Parathyroid adenoma (tissue), 2 donors: ENCODE measurements at regions not wholly inside any gene's neighbourhood (a gene's known extent, or its start where the extent isn't known, plus 50 kb on each side); places are given as distances from the start of the nearest gene placed in this dataset.

Source experiments
- H2AFZ ChIP-seq: fragments of 300-600 bp; sonication (generic); one replicate; pipeline ENCODE4 v1.7.0; 2017; ENCODE audit warnings: antibody characterized with exemption, mild to moderate bottlenecking
- H3K27ac ChIP-seq: fragments of 300-600 bp; sonication (generic); one replicate; pipeline ENCODE4 v1.7.0; 2017
- H3K27me3 ChIP-seq: fragments of 300-600 bp; sonication (generic); one replicate; pipeline ENCODE4 v1.7.0; 2017; ENCODE audit warnings: low read length; ENCODE audit not compliant: control insufficient read depth, insufficient read depth
- H3K36me3 ChIP-seq: fragments of 300-600 bp; sonication (generic); one replicate; pipeline ENCODE4 v1.7.0; 2017; ENCODE audit warnings: low read length; ENCODE audit not compliant: control insufficient read depth, insufficient read depth
- H3K4me1 ChIP-seq: fragments of 300-600 bp; sonication (generic); one replicate; pipeline ENCODE4 v1.7.0; 2017; ENCODE audit warnings: control low read depth
- H3K4me2 ChIP-seq: fragments of 300-600 bp; sonication (generic); one replicate; pipeline ENCODE4 v1.7.0; 2017; ENCODE audit warnings: low read length
- H3K4me3 ChIP-seq: fragments of 300-600 bp; sonication (generic); one replicate; pipeline ENCODE4 v1.7.0; 2017; ENCODE audit warnings: low read depth, low read length
- H3K79me2 ChIP-seq: fragments of 300-600 bp; sonication (generic); one replicate; pipeline ENCODE4 v1.7.0; 2017; ENCODE audit warnings: control low read depth
- H3K9ac ChIP-seq: fragments of 300-600 bp; sonication (generic); one replicate; pipeline ENCODE4 v1.7.0; 2017; ENCODE audit warnings: mild to moderate bottlenecking
- H3K9me3 ChIP-seq: fragments of 300-600 bp; sonication (generic); one replicate; pipeline ENCODE4 v1.7.0; 2017; ENCODE audit warnings: low read length; ENCODE audit not compliant: control insufficient read depth
- TF ChIP-seq, protein P1 (sequence below): fragments of 300-600 bp; sonication (generic); IDR thresholded peaks from one replicate; pipeline ENCODE4 v1.7.0; 2017; ENCODE audit warnings: antibody characterized with exemption, mild to moderate bottlenecking
- donor health status: primary hyperparathyroidism.

DNA sequence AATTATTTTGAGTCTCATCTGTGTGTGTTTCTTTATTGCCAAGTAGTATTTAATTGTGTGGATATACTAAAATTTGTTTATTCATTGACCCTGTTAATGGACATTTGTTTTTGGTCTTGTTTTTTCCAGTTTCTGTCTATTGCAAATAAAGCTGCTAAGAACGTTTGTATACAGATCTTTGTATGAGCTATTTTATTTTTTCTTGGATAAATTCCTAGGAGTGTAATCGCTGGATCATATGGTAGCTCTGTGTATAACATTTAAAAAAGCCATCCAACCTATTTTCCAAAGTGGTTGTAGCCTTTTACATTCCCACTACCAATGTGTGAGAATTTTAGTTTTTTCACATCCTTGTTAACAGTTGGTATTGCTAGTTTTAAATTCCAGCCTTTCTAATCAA, 382.7 kb upstream of the USP24 start:
- no peak overlapping the region for H3K27ac ChIP-seq
- H3K4me2 ChIP-seq: no peak overlapping the region
- no peak overlapping the region for H3K9ac ChIP-seq
- H3K27me3 ChIP-seq: no peaks in the 10 kb centered on the region
- H3K79me2 ChIP-seq: no peaks in the 10 kb centered on the region
- H3K4me1 ChIP-seq: no peaks in the 10 kb centered on the region
- no peak overlapping the region for H2AFZ ChIP-seq
- no peaks in the 10 kb centered on the region for H3K36me3 ChIP-seq
- TF ChIP-seq, protein P1, sequence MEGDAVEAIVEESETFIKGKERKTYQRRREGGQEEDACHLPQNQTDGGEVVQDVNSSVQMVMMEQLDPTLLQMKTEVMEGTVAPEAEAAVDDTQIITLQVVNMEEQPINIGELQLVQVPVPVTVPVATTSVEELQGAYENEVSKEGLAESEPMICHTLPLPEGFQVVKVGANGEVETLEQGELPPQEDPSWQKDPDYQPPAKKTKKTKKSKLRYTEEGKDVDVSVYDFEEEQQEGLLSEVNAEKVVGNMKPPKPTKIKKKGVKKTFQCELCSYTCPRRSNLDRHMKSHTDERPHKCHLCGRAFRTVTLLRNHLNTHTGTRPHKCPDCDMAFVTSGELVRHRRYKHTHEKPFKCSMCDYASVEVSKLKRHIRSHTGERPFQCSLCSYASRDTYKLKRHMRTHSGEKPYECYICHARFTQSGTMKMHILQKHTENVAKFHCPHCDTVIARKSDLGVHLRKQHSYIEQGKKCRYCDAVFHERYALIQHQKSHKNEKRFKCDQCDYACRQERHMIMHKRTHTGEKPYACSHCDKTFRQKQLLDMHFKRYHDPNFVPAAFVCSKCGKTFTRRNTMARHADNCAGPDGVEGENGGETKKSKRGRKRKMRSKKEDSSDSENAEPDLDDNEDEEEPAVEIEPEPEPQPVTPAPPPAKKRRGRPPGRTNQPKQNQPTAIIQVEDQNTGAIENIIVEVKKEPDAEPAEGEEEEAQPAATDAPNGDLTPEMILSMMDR: no peak
- no peaks in the 10 kb centered on the region for H3K9me3 ChIP-seq
- no peak overlapping the region for H3K4me3 ChIP-seq

DNA sequence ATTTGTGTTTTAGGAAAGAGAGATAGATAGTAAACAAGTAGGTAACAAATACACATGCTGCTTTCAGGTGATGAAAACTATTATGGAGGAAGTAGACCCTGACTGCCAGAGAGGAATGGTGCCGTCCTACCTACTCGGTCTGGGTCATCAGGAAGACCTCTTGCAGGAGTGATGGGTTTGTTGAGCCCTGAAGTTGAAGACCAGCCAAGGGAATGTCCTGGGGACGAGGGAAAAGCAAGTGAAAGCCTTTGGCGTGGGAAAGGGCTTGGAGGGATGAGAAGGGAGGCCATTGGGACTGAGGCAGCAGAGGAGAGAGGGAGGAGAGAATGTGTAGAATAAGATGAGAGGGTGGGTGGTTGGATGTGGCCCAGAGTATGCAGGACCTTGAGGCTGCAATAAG, 379.5 kb upstream of the USP24 start:
- Histone ChIP-seq H3K79me2 (no peaks in the 10 kb centered on the region), H3K27ac (no peak overlapping the region), H3K4me2 (no peak overlapping the region), H3K36me3 (no peaks in the 10 kb centered on the region), H3K4me1 (no peaks in the 10 kb centered on the region), H3K4me3 (no peak overlapping the region), H3K9ac (no peak overlapping the region), H2AFZ (no peak overlapping the region), H3K9me3 (no peaks in the 10 kb centered on the region), H3K27me3 (no peaks in the 10 kb centered on the region)
- TF ChIP-seq, protein P1: no peak

DNA sequence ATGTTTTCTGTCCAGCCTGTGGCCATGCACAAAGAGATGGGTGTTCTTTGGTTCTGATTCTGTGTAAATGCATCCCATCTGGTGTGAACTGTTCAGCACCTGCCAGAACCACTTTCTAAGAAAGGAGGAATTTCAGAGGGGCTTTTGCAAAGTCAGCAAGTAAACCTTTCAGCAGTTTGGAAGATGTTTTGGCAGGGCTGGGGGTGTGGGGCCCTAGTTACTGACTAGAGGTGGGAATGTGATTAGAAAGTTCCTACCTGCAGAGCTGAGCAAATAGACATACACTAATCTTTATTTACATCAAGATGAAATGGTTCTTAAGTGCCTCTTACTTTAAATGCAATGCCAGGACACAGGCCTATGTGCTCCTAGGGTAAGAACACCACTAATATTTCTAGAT, 378.1 kb upstream of the USP24 start:
- TF ChIP-seq, protein P1: no peak
- no peak overlapping the region for H3K27ac ChIP-seq
- H3K4me2 ChIP-seq: no peak overlapping the region
- no peaks in the 10 kb centered on the region for H3K4me1 ChIP-seq
- no peaks in the 10 kb centered on the region for H3K27me3 ChIP-seq
- no peak overlapping the region for H3K9ac ChIP-seq
- no peaks in the 10 kb centered on the region for H3K9me3 ChIP-seq
- no peak overlapping the region for H2AFZ ChIP-seq
- H3K4me3 ChIP-seq: no peak overlapping the region
- no peaks in the 10 kb centered on the region for H3K36me3 ChIP-seq
- no peaks in the 10 kb centered on the region for H3K79me2 ChIP-seq

DNA sequence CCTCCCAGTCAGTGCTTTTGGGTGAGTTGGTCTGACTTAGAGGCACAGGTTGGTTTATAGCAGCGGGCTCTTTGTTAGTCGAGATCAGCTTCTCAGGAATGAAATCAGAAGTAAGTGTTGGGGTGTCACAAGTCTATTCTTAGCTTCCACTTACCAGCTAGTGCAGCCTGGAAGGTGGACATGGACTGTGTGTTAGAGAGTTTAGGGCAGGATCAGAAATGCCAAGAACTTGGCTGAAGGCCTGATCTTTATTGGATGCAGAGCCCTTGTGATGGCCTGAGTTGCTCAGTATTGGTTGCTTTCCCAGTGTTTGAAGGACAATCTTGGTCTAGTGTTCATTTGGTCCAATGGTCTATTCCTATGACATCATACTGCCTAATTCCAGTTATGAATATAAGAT, 377.0 kb upstream of the USP24 start:
- Histone ChIP-seq H3K4me2 (no peak overlapping the region), H3K27me3 (no peaks in the 10 kb centered on the region), H3K4me3 (no peak overlapping the region), H3K9ac (no peak overlapping the region), H3K79me2 (no peaks in the 10 kb centered on the region), H3K36me3 (no peaks in the 10 kb centered on the region), H2AFZ (no peak overlapping the region), H3K4me1 (no peaks in the 10 kb centered on the region), H3K27ac (no peak overlapping the region), H3K9me3 (no peaks in the 10 kb centered on the region)
- TF ChIP-seq, protein P1: no peak

DNA sequence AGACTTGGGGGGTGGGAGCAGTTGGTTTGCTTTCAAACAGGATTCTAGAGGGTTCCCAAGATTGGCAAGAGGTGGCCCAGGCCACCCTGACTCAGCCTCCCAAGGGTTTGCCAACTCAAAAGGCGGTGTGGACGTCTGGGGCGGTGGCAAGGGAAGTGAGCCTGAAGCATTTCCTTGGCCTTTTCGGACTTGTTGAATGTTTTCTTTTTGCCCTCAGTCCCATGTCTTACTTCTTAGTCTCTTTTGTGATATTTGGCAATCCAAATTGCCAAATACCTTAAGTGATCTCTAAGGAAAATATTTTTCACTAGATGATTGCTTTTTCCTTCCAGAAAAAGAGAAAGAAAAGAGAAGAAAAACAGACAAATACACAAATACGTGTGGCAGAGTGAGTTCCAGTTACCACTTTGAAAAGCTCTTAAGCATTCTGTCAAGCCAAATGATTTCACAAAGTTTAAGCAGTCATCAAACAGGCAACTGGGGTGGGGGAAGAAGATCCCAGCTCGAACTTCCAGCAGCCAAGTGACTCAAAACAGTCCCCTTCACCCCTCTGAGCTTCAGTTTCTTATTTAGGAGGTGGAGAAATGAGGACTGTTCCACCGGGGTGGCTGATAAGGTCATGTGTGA, 374.6 kb upstream of the USP24 start:
- Histone ChIP-seq H3K9me3 (no peaks in the 10 kb centered on the region), H3K27me3 (no peaks in the 10 kb centered on the region)

More for the DNA sequence above, 374.6 kb upstream of the USP24 start:
- H3K27ac ChIP-seq: no peak overlapping the region
- H3K4me3 ChIP-seq: no peak overlapping the region
- no peaks in the 10 kb centered on the region for H3K36me3 ChIP-seq
- H3K79me2 ChIP-seq: no peaks in the 10 kb centered on the region
- no peak overlapping the region for H2AFZ ChIP-seq
- no peak overlapping the region for H3K4me2 ChIP-seq
- H3K4me1 ChIP-seq: no peaks in the 10 kb centered on the region
- TF ChIP-seq, protein P1: no peak
- H3K9ac ChIP-seq: no peak overlapping the region
